GM20000 (cell line): ENCODE measurements at regions not wholly inside any gene's neighbourhood (a gene's known extent, or its start where the extent isn't known, plus 50 kb on each side); places are given as distances from the start of the nearest gene placed in this dataset.
"Not testable (repeated sequence)": the region's sequence is repeated elsewhere in the genome, so short reads cannot be mapped to it uniquely, and the experiment has no call there.

ENCODE experiments used
- DNase-seq: peaks from one replicate; pipeline ENCODE4 v3.0.0; 2012; ENCODE audit warnings: low spot score
- TF ChIP-seq, protein P1 (sequence below): IDR thresholded peaks from 2 replicates; pipeline ENCODE4 v1.5.1; 2012; ENCODE audit warnings: mild to moderate bottlenecking, control low read depth; ENCODE audit errors: extremely low read depth, missing control alignments

DNA sequence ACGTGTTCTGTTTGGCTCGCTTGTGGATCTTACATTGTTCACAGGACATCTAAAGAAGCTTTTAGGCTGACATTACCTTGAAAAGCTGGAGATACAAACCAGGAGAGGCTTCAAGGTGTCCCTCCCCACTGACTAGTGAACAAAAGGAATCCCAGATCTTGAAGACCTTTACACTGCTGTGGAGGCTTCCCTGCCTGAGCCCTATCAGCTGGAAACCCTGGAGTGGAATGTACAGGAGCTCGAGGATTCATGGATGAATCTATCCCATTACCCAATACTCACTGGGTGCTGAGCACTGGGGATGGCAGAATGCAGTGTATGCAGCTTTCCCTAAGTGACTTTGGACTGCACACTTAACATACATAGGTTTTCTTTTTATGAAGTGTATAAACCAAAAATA, 82.3 kb upstream of the MFGE8 start:
- DNase-seq, result no peak
- TF ChIP-seq, protein P1, sequence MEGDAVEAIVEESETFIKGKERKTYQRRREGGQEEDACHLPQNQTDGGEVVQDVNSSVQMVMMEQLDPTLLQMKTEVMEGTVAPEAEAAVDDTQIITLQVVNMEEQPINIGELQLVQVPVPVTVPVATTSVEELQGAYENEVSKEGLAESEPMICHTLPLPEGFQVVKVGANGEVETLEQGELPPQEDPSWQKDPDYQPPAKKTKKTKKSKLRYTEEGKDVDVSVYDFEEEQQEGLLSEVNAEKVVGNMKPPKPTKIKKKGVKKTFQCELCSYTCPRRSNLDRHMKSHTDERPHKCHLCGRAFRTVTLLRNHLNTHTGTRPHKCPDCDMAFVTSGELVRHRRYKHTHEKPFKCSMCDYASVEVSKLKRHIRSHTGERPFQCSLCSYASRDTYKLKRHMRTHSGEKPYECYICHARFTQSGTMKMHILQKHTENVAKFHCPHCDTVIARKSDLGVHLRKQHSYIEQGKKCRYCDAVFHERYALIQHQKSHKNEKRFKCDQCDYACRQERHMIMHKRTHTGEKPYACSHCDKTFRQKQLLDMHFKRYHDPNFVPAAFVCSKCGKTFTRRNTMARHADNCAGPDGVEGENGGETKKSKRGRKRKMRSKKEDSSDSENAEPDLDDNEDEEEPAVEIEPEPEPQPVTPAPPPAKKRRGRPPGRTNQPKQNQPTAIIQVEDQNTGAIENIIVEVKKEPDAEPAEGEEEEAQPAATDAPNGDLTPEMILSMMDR, result no peak

DNA sequence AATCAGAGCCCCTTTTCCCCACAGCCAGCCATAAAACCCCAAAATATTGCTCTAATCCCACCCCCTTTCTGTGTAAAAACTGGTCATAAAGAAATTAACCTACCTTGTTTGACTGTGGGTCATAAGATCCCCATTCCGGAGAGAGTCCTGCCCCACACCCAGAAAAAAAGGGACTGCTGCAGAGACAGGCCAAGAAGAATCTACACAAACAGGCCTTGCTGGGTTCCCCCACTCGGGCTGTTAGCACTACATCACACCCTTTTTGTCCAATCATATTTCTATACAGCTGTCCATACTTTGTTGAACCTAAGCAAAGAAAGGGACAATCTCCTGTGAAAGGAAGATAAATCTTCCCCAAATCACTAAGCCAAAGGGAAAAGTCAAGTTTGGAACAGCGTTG, 84.4 kb upstream of the MFGE8 start:
- no peak for DNase-seq
- TF ChIP-seq, protein P1, result no peak

DNA sequence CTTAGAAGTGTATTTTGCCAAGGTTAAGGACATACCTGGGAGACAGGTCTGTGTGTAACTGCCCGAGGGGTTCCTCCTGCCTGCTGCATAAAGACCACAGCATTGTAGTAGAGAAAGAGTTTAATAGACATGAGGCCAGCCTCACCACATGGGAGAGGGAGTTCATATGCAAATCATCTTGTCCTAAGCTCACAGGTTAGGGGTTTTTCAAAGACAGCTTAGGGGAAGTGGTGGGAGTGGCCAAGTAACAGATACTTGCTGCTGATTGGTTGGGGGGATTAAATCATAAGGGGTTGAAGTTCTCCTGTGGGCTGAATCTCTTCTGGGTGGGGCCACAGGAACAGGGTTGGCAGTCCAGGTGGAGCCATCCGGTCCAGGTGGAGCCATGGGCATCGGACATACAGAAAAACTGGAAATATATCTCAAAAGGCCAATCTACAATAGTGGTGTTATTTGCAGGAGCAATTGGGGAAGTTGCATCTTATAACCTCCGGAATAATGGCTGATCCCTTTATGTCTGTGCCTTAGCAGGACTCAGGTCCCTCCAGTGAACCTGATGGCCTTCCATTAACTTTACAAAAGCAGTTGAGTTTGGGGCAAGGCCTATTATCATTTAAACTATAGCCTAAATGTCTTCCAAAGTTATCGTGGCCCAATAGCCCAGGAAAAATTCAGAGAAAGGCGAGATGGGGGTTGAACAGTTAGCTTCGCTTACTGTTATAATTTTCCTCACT, 86.0 kb upstream of the MFGE8 start:
- TF ChIP-seq, protein P1, result no peak
- DNase-seq, result no peak

DNA sequence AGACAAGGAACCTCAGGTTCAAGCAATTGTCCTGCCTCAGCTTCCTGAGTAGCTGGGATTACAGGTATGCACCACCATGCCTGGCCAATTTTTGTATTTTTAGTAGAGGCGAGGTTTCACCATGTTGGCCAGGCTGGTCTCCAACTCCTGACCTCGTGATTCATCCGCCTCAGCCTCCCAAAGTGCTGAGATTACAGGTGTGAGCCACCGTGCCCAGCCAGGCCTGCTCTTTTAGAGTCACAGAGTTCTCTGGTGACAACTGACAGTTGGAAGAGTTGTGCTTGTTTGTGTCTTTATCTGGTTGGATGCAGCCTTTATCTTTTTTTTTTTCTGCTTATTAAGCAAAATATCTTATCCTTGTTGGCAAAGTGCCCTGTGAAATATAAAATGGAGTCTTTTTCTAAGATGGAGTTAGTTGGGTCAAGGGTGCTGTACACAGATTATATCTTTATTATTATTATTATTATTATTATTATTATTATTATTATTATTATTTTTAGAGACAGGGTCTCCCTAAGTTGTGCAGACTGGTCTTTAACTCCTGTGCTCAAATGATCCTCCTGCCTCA, 86.5 kb upstream of the ABHD2 start:
- not testable (repeated sequence) for DNase-seq

DNA sequence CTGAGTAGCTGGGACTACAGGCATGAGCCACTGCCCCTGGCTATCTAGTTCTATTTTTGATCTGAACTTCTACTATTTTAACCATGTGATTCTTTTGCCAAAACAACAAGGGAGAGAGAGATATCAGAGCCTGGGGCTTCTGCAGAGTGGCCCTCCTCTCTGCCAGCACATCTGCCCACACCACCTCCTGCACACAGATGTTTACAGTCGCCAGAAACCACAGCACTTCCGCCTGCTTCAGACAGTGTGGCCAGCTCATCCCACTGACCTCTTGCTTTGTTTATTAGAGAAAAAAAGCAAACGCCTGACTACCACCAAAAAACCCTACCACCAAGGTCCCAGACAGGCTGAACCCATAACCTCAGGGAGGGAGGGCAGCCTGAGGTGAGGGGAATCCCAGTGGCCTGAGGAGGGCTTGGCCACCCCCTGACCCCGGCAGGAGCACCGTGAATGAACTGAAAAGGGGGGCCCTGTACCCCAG, 85.9 kb upstream of the ABHD2 start:
- peak; percentile 37 for DNase-seq
- TF ChIP-seq, protein P1, result no peak

DNA sequence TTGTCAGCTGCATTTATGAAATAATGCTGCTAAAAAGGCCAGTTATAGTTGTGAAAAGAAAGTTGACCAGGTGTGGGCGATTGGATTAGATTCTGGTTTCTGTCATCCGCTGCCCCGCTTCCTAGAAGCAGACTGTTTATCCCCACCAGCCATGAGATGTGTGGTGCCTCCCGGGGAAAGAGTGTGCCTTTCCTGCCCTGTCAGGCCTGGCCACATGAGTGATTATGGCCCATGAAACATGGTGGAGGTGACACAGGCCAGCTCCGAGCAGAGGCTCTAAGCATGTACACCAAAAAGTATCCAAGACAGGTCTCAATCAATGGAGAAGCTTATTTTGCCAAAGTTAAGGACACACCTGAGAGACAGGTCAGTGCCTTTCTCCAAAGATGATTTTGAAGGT, 85.4 kb upstream of the ABHD2 start:
- TF ChIP-seq, protein P1, result no peak
- no peak for DNase-seq

DNA sequence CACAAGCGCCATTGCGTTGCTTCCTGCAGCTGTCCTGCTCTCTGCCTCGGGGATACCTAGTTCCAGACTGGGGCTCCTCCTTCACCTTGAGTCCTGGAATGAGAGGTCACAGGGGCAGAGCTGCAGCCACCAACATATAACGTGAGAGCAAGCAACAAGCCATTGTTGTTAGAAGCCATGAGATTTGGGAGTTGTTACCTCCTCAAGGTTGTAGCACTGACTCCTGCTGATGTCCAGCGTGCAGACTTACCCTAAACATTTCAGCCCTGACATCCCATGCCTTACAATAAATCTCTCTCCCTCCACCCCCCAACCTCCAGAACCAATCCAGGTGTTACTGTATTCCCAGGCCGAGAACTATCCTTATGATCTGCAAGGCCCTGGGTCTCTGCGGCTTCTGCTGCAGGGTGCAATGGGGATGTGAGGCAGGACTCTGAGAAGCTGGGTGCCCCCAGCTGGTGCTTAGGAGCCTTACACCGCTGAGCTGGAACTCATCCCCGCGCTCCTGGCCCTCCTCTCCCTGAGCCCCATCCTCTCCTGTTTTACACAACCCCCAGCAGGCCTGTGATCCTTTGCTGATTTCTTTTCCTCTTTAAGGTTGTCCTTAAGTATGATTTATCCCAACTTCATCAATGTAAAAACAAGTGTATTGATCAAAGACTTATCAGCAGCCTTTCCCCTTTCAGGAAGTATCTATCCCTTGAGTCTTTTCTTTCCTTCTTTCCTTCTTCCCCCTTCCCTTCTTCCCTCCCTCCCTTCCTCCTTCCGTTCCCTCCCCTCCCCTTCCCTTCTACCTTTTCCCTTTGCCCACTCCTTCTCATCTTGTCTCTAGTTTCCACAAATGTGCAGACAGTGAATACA, 84.2 kb upstream of the ABHD2 start:
- no peak for DNase-seq
- TF ChIP-seq, protein P1, result peak; percentile 14
